ENCODE measurements at regions not wholly inside any gene's neighbourhood (a gene's known extent, or its start where the extent isn't known, plus 50 kb on each side); places are given as distances from the start of the nearest gene placed in this dataset.

DNA sequence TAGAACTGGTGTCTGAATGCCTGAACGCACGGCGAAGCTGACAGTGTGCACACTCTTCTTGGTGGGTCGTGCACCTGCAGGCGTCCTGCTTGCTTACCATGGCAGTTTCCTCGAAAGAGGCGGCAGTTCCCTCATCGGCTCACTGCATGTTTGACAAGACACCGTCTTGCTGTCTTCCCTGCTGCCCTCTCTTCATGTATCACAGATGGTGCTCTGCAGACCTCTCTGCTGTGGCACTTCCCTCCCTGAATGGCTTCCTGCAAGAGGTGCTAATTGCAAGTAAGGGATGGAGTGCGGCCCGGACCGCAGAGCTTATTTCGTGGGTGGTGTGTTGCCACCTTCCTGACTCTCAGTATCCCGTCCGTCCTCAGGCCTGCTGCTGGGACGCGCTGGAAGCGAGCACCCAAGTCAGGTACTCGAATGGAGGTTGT, 156.7 kb upstream of the RTL1 start:
- TF ChIP-seq, protein P1, sequence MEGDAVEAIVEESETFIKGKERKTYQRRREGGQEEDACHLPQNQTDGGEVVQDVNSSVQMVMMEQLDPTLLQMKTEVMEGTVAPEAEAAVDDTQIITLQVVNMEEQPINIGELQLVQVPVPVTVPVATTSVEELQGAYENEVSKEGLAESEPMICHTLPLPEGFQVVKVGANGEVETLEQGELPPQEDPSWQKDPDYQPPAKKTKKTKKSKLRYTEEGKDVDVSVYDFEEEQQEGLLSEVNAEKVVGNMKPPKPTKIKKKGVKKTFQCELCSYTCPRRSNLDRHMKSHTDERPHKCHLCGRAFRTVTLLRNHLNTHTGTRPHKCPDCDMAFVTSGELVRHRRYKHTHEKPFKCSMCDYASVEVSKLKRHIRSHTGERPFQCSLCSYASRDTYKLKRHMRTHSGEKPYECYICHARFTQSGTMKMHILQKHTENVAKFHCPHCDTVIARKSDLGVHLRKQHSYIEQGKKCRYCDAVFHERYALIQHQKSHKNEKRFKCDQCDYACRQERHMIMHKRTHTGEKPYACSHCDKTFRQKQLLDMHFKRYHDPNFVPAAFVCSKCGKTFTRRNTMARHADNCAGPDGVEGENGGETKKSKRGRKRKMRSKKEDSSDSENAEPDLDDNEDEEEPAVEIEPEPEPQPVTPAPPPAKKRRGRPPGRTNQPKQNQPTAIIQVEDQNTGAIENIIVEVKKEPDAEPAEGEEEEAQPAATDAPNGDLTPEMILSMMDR (conservative IDR thresholded peaks at IDR 0.05; ENCODE audit: low read depth, low read length), result no peak
- no peak for TF ChIP-seq SMC3 (IDR thresholded peaks at IDR 0.05; ENCODE audit: low read depth, low read length)
- TF ChIP-seq CEBPB (IDR thresholded peaks at IDR 0.05; ENCODE audit: low read depth, low read length), result no peak
- no peak for TF ChIP-seq RAD21 (IDR thresholded peaks at IDR 0.05; ENCODE audit: low read length)
- no peak for TF ChIP-seq POLR2A (IDR thresholded peaks at IDR 0.05; ENCODE audit: low read depth, low read length)
- TF ChIP-seq RCOR1 (IDR thresholded peaks at IDR 0.05; ENCODE audit: insufficient replicate concordance, low read length), result no peak
